Activated CD4-positive, alpha-beta T cell treated with anti-CD3 and anti-CD28 coated beads, Interleukin-2, amount 50 U/mL, for 24 hours (primary cell): ENCODE measurements at regions not wholly inside any gene's neighbourhood (a gene's known extent, or its start where the extent isn't known, plus 50 kb on each side); places are given as distances from the start of the nearest gene placed in this dataset.

Experiments
- DNase-seq, 2 donors: peaks; one replicate each; pipeline ENCODE4 v3.0.0-alpha.2; 2020; ENCODE audit warnings: low read depth in 1 of 2, low spot score in 1 of 2

DNA sequence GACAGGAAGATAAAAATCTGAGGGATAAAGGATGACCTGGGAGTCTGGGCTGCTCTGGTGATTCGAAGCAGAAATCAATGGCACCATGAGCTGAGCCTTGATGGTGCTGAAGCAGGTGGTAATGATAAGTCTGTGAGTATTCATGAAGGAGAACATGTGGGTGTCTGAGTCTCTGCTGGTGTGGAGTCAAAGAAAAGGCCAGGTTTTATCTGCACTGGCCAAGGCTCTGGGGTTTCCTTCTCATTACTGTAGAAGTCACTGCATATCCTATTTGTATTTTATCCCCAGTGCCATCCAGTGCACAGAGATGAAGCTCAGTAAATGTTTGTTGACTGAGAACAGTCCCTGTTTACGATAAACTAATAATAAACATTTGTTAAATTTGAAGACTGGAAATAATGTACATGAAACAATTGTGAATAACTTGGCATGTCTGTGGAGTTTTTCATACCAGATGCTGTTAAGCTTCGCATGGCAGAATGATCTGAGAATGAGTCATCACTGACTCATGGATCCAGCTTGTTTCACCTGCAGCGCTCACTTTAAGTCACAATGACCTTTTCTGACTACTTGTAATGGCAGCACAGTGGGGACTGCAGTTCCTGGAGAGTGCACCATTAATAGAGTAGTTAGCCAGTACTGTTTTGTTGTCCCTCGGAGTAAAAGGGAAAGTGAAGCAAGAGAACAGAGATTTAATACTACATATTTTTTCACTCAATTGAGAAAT is 538.5 kb downstream of the HTR7 start:
- peak in 1 of 2 donors; percentile 0 for DNase-seq

GRCh38 chr10:90321132-90321816 is 536.6 kb downstream of the HTR7 start:
- no peak for DNase-seq

DNA sequence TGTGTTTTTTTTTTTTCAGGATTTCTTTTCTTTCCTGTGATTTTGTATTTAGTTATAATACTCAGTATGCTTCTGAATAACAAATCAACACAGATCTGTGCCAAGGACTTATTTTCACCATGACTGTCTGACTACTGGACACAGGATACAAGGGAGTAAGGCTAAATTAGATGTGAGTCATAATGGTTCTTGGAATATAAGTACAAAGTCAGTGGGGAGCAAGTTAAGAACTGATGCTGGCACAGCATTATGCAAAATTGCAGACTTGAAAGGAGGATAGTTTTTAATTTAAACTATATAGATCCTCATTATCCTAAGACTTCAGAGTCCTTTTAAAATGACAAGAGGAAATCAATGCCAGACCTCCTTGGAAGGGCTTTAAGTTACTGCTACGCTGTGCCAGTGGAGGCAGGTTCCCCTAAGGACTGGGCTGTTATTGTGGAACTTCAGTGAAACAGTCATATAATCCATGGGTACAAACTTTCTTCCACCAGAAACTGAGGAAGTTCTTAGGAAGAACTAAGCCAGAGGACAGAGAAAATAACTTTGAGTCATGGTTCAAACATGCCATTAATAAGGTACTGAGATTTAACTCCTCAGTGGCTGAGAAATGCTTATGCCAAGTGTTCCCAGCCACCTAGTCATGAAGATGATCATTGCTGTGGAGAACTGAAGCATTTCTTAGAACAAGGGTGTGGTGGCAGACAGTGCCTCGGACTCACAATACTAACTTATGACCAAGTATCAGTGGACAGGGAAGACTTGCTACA is 531.2 kb downstream of the HTR7 start:
- no peak for DNase-seq

- no peak for DNase-seq
Measured at GRCh38 chr10:90327611-90328010, 530.2 kb downstream of the HTR7 start.

DNA sequence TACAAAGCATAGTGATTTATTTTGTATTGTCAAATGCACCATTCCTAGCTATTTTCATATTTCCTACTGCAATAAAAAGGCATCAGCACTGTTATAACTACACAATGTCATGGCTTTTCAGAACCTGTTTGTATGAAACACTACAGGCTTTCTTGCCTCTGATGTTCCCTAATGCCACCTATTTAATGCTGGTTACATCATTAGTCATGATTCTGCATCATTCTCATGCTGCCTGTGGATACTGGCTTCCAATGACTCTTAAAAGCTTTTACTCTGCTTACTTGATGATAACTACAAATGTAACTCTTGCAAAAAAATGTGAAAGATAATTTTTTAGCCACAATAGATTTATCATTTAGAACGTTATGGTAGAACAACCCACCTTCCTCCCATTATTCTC is 529.4 kb downstream of the HTR7 start:
- no peak for DNase-seq

- no peak for DNase-seq
Measured at GRCh38 chr10:90328896-90329295, 528.9 kb downstream of the HTR7 start.

DNA sequence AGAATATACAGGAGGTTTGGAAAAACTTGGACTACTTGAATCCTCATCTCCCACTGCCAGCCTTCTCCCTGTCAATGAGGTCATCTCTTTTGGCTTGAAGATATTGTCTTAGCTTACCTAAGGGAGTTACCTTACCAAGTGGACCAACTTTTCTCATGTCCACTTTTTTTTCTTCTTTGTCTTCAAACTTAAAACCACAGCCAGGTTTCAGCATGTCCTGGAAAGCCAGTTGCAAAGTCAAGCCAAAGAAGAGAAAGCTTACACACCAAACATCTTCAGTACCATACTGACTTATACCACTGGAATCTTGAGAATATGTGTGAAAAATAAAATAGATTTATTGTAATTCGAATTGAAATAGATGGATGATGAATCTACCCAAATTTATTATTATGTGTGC is 520.5 kb downstream of the HTR7 start:
- DNase-seq, result no peak

GRCh38 chr10:90342480-90342879 is 515.4 kb downstream of the HTR7 start:
- DNase-seq, result no peak

DNA sequence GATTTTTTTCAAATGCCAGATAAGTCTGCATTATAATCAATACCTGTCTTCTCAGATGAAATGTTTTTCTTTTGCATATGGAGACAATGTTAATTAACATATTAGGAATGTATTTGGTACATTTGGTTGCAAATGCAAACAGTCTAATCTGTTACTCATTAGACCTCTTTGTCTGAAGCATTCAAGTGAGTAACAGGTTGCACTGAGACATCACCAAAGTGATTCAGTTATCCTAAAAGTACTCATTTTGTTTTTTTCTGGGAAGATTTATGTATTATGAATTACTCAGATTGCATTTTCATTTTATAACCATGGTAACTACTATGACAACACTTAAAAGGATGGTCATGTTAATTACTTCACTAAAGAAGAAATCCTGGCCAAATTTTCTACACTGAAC is 513.6 kb downstream of the HTR7 start:
- no peak for DNase-seq

DNA sequence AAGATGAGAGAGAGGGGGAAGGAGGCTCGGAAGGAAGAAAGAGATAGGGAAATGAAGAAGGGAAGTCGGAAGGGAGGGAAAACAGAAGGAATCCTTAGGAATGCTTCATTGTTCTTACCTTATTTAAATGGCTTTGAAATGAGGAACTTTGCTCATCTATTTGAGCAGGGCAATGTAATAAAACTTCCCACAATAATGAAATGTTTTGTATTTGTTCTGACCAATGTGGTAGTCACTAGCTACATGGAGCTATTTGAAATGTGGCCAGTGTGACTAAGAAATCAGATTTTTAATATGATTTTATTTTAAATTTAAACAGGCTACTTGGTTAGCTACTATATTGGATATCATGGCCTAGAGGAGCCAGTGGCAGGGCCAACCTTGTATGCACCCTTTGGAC is 510.6 kb downstream of the HTR7 start:
- no peak for DNase-seq

- no peak for DNase-seq
Measured at GRCh38 chr10:90350122-90350521, 507.7 kb downstream of the HTR7 start.

GRCh38 chr10:90352288-90352687 is 505.6 kb downstream of the HTR7 start:
- no peak for DNase-seq

DNA sequence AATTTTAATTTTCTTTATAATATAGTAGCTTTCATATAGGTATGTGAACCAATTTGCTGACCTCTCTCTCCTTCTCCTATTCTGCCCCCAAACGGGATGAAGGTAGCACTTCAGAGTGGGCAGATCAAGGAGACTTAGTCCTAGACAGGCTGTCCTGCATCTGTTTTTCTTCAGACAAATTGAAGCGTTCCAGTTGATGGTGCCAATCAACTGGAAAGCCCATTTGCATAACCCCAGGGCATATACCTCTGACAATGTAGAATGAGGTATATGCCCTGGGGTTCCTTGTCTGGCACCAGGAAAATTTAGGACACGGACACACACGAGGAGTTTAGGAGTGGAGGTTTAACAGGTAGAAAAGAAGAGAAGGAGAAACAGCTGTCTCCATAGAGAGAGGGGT is 502.9 kb downstream of the HTR7 start:
- DNase-seq, result no peak

GRCh38 chr10:90363799-90364483 is 493.9 kb downstream of the HTR7 start:
- no peak for DNase-seq

DNA sequence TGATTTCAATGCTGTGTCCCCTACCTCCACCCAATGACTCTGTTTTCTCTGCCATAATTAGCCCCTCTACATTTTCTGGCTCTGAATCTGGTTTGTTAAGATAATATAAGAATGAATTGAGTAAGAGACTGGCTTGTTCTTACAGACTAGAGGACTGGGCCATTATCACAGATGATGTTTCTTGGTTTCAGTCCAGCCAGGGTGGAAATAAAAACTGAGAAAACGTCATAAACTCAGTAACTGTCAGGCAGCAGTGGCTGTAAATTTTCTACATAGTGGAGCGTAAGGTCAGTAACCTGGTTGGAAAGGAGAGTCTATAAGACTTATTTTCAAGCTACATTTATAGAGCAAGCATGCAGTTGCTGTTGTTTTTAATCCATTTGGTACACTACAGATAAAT is 485.4 kb downstream of the HTR7 start:
- DNase-seq, result no peak

- DNase-seq, result no peak
Measured at GRCh38 chr10:90373911-90374310, 483.9 kb downstream of the HTR7 start.

DNA sequence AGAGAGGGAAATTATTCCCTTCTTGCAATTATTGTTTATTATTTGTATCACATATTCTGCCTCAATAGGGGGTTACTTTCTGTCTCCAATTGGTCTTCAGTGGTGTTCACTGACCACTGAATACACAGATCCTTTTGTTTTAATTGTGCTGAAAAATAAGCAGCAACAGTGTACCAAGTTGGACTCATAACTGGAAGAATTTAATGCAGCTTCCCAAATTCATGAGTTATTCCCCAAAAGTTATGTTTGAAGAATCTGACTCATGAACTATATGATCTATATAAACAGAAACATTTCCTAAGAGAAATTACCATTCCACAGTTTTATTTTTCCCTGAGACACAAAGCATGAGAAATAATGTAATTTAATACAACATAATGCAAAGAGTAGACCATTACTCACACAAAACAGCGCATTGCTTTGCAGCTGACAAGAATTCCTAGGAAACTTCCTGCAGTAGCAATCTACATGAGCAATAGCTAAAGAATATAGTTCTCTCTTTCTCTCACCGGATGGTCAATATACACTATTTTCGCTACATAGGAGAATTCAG is 479.2 kb downstream of the HTR7 start:
- DNase-seq, result no peak

DNA sequence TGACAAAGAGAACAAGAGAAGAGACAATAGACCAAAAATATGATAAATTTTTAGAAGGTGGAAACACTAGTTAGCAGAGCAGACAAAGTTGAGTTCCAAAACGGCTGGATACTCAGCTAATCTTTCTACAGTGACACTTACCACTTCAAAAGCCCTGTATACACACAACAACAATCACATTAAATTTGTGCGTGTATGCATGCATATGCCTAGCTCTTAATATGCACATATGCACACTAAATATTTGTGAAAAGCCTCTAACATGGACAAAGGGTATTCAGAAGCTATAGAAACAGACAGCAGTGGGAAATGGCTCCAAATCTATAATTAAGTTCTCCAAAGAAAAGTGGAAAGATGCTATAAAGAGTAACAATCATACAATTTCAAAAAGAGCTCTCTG is 476.4 kb downstream of the HTR7 start:
- DNase-seq, result no peak

DNA sequence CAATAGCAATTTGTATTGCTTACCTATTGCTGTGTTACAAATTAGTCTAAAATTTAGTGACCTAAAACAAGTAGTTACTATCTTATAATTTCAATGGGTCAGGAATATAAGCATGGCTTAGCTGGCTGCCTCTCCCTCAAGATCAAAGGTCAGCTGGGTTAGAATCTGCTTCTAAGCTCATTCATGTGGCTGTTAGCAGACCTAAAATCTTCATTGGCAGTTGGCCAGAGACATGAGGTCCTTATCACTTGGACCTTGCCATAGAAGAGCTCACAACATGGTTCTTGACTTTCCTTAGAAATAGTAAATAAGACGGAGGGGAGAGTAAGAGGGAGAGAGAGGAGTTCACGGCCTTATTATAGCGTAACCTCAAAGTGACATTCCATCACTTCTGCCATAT is 468.0 kb downstream of the HTR7 start:
- DNase-seq, result no peak

GRCh38 chr10:90394311-90394710 is 463.5 kb downstream of the HTR7 start:
- no peak for DNase-seq

DNA sequence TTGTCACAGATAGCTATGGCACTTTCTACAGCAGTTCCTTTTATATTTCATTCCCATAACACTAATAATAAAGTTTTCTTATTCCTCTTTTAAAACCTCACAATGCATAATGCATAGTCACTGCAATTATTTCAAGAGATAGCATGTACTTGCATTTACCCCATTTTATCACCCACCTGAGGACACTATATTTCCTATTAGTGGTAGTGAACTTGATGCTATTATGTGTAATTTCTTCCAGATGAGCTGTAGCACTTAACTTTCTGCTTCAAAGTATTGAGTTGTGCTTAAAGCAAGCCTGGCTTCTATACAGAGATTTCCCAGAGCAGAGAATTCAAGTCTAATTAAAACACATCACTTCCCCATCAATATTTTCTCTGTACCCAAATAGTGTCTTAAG is 461.1 kb downstream of the HTR7 start:
- DNase-seq, result no peak
